HG02642 (cell line): ENCODE measurements at regions not wholly inside any gene's neighbourhood (a gene's known extent, or its start where the extent isn't known, plus 50 kb on each side); places are given as distances from the start of the nearest gene placed in this dataset.

Experiments
- ATAC-seq: cut with Tn5 transposase; IDR thresholded peaks from one replicate; pipeline ENCODE4 v1.9.1; 2021; ENCODE audit warnings: mild to moderate bottlenecking; ENCODE audit not compliant: unreplicated experiment, poor library complexity

DNA sequence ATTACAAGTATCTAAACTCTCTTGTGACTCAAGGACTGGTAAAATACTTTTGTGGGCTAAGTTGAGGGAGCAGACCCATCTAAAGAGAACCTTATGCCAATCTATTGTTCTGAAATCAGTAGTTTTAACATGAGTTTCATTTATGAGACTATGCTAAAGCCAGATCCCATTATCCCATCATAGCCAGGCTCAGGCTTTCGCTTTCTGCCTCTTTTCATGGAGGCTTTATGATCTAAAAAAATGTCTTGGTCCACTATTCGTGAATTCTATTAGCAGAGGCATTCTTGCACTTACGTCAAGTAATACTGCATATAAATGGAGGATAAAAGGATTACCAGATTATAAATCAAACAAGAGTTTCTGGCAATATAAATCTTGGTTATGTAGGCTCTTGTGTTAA is 1636.9 kb upstream of the ACVR2A start:
- no peak for ATAC-seq

DNA sequence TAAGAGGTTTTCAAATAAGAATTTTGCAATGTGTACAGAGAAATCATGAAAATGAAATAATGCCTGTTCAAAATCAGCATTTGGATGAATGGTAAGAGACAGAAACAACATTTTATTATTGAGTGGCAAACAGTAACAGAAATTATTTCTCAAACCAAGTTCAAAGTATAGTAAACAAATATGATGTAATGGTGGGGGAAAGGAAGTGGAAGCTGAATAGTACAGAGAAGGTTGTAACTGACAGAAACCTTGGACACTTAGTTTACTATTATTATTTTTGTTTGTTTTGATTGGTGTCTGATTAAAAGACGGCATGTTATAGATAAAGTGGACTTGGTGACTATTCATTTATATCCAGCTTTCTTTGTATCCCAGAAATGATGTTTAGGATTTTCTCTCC is 1637.4 kb upstream of the ACVR2A start:
- ATAC-seq = no peak

DNA sequence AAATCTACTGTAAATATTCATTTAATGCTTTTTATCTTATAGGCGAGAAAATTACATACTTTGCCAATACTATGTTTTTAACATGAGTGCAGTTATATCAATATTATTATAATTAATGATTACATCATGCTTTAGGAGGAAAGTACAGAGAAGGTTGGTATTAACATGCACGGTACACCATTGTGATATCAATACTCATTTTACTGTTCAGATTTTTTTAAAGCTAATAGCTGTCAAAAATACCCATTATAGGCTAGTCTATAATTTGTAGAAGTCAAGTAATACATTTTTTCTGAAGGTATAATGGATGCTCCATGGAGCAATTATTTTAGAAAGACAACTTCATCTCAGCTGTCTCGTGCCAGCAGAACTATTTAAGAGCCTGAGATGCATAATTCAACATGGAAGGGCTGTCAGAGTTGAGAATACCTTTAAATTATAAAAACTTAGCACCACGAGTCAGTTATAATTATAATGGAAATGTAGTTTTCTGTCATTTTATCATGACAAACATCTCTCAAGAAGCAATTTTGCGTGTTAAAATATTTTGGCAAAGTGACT is 1641.7 kb upstream of the ACVR2A start:
- no peak for ATAC-seq

DNA sequence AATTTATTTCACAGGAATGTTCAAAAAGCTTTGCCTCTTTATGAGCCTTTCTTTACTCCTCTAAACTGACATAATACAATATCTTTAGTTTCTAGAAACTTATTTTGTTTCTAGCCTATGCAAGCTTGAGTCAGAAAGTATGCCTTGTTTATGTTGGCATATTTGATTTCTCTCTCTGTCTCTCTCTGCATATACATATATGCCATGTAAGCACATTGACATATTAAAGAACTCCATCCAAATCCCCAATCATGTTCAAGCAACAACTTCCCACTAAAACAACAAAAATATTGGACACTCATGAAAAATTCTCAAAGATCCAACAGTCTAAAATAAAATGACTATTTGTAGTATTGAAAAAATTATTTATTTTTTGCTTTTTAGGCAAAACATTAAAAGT is 1651.2 kb upstream of the ACVR2A start:
- no peak for ATAC-seq

DNA sequence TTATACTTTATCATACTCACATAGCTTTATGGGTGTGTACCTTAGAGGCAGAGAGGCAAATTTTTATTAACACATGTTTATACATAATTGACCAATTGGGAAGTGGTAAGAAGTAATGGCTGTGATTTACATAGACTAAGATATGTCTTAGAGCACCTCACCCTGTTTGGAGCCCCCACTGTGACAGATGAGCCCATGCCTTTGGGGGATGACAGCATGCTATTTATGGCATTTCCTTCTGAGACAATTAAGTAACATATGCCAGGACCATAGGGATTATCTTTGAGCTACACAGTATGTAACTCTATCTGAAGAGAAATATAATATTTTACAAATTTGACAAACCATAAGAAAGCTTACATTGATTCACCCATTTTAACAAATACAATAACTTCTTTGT is 1655.3 kb upstream of the ACVR2A start:
- ATAC-seq = no peak

DNA sequence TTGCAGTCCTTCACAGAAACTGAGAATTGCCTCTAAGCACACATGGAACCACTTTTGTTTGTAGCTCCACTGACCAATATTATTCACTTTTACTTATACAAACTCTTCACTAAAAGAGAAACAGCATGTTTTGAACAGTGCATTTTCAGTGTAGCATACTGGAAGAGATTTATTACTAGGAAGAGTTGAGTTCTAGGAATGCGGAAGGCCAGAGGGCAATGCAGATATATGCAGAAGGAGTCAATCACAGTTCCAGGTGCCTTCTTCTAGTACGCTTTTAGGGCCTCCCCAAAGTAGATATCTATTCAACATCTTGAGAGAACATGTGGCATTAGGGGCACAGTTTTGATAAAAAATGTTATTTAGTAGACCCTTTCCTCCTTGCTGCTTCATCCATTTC is 1654.0 kb upstream of the ZEB2 start:
- no peak for ATAC-seq

- ATAC-seq = no peak
Measured at GRCh38 chr2:146161256-146161882, 1641.5 kb upstream of the ZEB2 start.

- ATAC-seq = no peak
Measured at GRCh38 chr2:146158072-146158674, 1638.3 kb upstream of the ZEB2 start.

GRCh38 chr2:146147448-146148012 is 1627.6 kb upstream of the ZEB2 start:
- no peak for ATAC-seq

- ATAC-seq = no peak
Measured at GRCh38 chr2:146143971-146144370, 1624.1 kb upstream of the ZEB2 start.

- ATAC-seq = no peak
Measured at GRCh38 chr2:146138820-146139219, 1618.9 kb upstream of the ZEB2 start.

DNA sequence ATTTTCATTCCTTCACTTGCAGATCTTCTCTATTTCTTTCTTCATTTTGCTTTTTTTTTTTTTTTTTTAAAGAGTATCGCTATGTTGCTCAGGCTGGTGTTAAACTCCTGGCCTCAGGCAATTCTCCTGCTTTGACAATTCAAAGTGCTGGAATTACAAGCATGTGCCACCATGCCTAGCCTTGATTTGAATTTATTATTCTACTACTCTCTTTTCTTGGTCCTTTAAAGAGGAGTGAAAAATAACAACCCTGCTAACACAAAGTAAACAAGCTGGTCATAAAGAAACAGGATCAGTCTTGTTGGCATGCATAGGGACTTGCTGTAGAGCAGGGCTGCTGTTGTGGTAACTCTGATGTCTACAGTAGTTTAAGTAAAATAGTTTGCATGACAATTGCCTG is 1615.3 kb upstream of the ZEB2 start:
- no peak for ATAC-seq

GRCh38 chr2:146131785-146132184 is 1611.9 kb upstream of the ZEB2 start:
- no peak for ATAC-seq

- no peak for ATAC-seq
Measured at GRCh38 chr2:146131048-146131447, 1611.1 kb upstream of the ZEB2 start.

- ATAC-seq = no peak
Measured at GRCh38 chr2:146130290-146130689, 1610.4 kb upstream of the ZEB2 start.

DNA sequence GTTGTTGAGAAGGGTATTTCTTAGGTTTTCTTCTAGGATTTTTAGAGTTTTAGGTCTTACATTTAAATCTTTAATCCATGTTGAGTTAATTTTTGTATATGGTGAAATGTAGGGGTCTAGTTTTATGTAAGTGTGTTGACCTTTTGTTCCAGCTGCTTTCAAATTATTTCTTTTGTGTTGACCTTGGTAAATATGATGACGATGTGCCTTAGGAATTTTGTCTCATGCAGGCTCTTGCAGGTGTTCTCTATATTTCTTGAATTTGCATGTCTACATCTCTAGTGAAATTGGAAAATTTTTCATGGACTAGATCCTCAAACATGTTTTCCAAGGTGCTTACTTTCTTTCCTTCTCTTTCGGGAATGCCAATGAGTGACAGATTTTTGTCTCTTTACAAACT is 1609.3 kb upstream of the ZEB2 start:
- no peak for ATAC-seq

- no peak for ATAC-seq
Measured at GRCh38 chr2:146128216-146128615, 1608.3 kb upstream of the ZEB2 start.

- no peak for ATAC-seq
Measured at GRCh38 chr2:146125551-146125950, 1605.6 kb upstream of the ZEB2 start.

DNA sequence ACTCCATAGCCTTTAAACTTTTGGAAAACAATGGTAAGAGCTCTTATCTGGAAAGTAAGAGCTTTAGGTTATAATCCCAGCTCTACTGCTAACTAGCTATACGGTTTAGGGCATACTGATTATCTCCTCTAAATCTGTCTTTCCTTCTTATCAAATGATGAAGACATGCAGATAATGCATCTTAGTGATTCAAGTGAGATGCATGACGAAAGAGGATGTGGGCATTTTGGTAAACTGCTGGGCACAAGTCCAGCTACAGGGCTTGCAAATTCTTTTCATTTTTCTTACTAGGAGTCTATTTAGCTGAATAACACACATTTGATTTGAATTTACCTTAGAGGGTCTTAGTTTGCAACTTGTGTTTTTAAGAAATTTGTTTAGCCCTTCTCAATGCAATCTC is 1604.8 kb upstream of the ZEB2 start:
- no peak for ATAC-seq

- ATAC-seq = no peak
Measured at GRCh38 chr2:146123714-146124113, 1603.8 kb upstream of the ZEB2 start.

GRCh38 chr2:146123256-146123655 is 1603.3 kb upstream of the ZEB2 start:
- ATAC-seq = no peak

GRCh38 chr2:146119586-146119985 is 1599.7 kb upstream of the ZEB2 start:
- no peak for ATAC-seq
